Fibroblast of skin of abdomen (primary cell): ENCODE measurements at regions not wholly inside any gene's neighbourhood (a gene's known extent, or its start where the extent isn't known, plus 50 kb on each side); places are given as distances from the start of the nearest gene placed in this dataset.

Experiments used
- DNase-seq: peaks from one replicate; pipeline ENCODE4 v3.0.0-alpha.2; 2013

DNA sequence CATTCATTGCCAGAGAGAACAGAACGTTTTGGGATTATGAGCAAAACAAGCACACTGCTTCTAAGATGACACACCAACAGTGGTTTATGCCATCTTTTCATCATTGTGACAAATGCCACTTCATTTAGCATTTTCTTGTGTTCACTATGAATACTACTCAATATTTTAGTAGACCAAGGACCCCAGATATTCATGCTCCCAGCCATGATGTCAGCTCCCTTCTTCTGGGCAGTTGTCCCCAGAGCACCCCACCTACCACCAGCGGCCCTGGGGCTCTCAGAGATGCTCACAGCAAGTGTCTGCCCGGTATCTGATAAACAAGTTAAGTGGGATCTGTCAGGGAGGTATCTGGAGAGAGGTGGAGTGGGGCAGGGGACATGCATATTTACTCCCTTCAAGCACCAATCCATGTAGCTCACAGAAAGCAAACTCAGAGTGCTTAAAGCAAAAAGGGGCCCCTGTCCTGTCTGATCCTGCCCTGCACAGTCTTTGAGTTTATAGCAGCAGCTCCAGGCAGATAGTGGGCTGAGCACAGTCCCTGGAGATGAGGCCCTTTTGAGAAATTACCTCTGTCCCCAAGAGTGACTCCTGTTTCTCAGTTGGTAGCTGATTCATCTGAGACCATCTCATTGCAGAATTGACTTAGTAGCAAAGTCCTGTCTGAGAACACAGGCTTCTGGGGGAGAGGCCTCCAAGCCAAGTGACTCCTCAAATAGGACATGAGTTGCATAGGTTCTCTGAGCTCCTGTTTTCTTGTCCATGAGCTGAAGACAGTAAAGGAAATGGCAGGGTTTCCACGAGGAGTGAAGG is 281.8 kb upstream of the KLF6 start:
- DNase-seq, result no peak

DNA sequence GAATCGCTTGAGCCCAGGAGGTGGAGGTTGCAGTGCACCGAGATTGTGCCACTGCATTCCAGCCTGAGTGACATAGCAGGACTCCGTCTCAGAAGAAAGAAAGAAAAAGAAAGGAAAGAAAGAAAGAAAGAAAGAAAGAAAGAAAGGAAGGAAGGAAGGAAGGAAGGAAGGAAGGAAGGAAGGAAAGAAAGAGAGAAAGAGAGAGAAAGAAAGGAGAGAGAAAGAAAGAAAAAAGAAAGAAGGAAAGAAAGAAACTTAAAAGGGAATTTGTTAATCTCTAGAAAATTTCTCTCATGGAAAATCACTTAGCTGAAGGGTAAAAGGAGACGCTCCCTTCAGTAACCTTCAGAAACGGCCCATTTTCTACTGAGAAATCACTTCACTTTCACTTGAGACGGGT is 279.5 kb upstream of the KLF6 start:
- DNase-seq, result no peak

DNA sequence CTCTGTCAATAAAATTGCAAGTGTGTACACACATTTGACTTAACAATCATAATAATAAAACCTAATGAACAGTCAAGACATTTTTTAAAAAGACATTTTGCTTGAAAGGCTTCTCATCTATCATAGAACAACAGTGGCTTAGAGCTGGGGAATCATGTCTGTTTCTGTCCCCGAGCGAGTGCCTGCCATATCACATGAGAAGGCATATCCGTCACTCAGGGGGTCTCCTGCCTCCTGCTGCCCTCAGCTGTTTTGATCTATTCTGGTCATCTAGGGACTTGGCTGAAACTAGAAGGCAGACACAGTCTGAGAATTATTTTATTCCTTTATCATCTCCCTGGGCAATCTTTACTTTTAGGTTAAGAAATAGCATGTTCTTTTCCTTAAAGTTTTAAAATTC is 278.7 kb upstream of the KLF6 start:
- no peak for DNase-seq

DNA sequence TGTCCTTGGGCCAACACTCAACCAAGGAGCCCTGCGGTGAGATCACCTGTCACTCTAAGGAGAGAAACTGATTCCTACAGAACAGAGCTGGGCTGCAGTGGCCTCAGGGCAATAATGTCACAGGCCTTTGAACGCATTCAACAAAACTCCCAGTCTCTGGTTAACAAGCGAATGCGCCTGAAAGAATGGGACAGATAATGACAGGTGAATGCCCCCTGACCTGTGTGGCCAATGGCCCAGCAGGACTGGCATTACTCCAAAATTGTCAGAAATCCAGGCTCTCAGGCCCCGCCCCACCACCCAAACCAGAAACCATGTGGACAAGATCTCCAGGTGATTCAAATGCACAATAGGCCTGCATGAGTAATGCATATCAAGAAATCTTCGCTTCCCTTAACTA is 277.7 kb upstream of the KLF6 start:
- DNase-seq, result no peak

DNA sequence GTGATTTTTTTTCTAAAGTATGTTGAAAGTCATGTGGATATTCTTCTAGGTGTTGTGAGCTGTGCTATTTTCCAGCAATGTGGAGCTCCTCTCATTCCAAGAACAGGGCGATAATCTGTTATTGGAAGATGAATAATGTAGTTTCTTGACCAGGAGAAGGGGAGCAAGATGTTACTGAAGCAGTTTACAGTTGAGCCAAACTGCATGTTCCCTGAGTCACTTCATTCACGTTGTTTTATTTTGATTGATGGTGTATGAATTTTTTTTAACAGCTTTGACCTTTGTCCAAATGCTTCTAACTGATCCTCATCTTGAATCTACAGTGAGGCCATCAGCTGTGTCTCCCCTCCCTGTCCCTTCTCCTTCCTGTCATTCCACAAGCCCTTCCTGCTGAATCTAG is 277.1 kb upstream of the KLF6 start:
- peak; percentile 53 for DNase-seq

DNA sequence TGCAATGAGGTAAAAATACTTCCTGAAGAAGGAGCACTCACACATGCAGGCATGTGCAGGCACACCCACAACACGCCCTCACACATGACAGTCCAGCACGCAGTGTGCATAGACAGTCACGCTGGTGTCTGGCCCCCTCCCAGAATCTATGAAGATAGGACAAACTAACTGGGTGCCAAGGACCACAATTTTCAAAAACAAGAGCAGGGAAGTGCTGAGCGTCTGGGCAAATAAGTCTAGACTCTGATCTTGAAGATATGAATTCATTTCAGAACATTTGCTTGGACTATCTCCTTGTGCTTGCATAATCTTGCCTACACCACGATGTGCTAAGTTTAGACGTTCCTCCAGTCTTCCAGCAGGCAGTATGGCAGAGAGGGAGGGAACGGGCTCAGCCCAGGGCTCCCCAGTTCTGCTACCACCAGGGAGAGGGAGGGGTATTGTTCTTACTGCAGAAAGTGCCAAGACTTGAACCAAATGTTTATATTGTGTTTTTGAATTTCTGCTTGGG is 276.5 kb upstream of the KLF6 start:
- no peak for DNase-seq

DNA sequence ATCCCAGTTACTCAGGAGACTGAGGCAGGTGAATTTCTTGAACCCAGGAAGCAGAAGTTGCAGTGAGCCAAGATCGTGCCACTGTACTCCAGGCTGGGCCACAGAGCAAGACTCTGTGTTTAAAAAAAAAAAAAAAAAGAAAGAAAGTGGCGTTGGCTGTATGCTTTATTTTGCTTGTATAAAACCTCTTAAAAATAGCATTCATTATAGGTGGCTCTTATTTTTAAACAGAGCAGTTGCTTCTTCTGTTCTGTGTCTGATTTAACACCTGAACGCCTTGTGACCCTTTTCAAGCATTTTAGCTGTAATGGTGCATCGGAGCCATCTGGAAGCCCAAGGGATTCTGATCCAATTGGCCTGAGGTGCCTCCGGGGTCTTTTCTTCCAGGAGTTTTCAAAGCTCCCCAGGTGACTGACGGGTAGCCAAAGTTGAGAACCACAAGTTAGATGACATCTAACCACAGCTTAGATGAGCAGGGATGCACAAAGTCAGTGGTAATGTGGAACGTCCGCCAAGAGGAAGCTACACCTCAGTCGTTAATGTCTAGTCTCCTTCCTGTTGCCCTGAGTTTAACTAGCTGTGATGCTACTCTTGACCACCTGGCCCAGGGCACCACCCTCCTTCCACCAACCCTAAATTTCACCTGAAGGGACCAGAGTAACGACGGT is 274.6 kb upstream of the KLF6 start:
- DNase-seq, result no peak

DNA sequence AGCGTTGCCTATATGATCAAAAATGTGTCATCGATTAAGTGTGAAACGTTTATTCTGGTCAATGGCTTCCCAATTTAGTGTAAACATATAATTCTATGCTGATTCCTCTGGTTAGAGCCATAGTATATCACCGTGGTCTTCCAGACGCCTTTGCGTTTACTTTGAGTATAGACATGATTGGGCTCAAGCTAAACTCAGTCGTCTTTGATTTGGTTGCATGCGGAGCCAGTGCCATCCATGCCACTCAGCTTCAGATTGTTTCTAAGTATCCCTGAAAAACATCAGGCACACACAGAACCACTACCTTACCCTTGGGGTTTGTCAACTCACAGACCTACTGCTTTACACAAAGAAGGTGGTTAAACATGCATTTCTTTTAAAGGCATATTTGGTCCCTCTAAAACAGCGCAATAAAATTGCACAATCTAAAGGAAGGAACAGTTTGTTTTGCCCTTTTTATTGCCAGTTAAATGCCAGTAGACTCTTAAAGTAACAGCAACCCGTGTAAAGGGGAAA is 273.6 kb upstream of the KLF6 start:
- no peak for DNase-seq

DNA sequence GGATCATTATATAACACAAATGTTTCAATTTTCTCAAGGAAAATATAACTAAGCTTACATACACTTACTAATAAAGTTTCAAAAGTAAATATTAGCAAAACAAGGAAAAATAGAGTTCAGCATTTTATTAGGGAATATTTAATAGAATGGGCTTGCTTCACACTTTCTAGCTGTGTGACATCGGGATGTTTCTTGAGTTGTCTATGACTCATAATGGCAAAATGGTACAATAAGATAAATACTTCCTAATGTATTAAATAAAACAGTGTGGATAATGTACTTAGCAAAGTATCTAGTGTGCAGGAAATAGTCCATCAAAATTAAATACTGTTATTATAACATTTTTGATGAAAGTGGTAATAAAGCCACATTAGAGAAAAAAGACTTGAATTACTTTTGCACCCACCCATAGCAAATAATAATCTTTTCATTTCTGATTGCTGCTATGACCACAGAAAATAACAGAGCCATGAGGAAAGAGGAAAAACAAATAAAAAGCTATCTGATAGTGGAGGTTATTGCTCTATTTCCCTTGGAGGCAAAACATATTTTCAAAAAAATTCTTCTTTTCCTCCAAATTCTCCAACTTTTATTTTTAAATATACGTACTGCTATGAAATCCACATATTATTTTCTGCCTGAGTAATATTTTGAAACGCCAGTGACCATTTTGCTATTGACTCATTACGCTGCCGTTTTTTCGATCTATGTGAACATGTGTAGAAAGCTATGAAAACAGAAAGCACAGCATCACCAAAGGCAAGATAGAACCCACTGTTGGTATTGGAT is 272.9 kb upstream of the KLF6 start:
- DNase-seq, result no peak

DNA sequence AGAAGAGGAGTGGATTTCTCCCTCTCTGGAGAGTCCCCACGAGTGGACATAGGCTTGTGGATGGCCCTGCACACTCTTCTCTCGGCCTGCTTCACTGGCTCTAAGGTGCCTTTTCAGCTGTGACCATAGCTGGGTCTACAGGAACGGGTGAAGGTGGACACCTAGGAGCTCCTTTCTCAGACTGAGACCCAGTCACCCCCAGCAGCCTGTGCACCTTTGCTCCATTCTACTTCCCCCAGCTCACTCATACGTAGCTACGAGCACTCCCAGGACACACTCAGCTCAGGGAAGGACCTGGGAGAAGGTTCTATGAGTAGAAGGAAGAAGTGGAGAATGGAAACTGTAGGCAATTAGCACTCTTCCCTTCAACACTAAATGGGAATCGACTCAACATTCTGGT is 272.0 kb upstream of the KLF6 start:
- no peak for DNase-seq

DNA sequence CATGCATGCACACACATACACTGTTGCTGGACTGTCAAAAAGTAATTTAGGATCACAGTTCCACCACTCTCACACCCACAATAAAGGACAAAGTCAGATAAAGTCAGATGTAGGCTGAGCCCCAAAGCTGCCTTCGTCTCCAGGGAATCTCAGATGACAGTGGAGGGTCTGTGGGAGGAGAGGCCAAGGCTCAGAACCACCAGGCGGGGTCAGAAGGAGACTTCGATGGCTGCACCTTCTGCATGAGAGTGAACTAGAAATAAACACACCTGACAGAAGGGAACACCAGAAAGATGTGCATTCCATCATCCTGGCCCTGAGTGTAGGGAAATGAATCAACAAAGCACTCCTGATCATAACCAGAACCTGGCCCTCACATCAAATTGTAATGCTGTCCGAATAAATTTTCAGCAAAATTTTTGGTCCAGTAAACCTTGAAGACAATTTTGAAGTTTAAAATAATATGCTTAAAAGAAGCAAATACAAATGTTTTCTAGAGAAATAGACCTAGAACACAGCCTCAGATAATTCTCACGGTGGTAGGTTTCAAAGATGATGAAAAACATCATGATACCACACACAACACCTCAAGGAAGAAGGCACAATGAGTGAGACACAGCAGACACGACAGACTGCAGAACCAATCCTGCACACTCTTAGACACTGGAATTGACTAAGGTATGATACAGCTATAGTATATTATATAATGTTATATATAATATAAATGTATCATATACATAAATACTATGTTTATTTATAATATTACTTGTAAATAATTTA is 269.8 kb upstream of the KLF6 start:
- DNase-seq, result no peak

DNA sequence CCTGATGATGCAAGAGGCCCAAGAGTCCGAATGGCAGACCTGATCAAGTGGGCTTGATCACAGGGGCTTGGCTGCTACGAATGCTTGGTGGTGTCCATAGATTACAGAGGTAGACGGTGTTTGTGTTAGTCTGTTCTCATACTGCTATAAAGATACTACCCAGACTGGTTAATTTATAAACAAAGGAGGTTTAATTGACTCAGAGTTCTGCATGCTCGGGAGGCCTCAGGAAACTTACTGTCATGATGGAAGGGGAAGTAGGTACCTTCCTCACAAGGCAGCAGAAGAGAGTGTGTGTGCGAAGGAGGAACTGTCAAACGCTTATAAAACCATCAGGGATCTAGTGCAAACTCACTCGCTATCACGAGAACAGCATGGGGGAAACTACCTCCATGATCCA is 268.9 kb upstream of the KLF6 start:
- no peak for DNase-seq

DNA sequence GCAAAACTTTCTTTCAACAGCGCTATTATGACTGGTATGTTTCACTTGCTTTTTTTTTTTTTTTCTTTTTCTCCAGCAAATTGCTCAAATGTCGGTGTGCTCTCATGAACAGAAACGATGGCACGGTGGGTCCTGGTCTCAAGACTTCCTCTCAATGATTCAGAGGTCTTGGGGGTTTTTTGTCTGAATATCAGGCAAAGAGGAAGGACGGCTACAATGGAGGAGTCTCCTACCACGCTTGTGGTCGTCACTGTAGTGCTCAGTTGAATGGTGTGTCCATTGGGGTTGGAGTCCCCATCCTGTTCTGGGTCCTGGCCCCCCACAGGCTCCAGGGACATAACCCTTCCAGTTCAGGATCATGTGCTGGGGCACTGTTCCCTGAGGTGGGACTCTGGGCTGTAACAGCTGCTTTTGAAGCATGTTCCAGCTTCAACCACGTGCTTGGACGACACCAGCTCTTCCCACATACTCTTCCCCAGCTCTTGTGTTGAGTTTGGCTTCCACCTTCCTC is 266.7 kb upstream of the KLF6 start:
- no peak for DNase-seq

DNA sequence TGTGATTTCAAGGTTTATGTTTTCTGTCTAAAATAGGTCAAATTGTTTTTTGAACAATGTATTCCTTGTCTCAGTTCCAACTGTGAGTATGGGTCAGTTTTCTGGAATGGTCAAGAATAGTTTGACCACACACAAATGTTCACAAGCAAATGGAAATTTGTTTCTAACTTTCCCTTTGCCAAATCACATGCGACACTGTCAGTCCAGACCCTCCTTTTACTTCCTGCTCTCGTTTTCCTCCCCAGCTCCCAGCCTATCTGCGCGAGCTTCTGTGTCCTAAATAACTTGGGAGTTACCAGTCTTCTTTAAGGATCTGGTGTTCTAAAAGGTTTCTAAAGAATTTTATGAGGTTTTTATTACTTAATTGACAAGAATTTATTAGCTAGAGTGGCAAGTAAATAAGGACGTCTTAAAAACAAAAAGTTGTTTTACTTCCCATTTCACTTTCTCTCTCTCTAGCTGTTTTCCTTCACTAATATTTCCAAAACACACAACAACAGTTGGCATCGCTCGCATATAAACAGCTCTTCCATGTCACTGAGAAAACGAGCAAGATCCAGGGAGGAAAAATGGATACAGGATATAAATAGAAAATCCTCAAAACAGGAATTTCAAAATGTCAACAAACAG is 266.1 kb upstream of the KLF6 start:
- no peak for DNase-seq

DNA sequence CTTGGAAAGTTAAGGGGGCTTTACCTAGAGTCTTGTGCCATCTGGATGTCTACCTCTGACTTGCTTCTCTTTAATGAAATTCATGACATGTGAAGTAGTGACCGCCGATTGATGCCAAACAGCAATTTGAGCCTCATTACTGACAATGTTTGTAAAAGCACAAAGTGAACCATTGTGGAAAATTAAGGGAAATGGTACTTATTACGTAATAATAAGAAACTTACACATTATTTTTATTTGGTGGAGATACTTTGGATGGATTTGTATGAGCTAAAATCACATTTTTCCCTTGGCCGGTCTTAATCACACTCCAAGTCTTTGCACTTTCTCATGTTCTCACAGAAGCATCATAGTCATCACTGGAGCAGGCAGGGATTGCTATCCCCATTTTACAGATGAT is 265.1 kb upstream of the KLF6 start:
- no peak for DNase-seq

DNA sequence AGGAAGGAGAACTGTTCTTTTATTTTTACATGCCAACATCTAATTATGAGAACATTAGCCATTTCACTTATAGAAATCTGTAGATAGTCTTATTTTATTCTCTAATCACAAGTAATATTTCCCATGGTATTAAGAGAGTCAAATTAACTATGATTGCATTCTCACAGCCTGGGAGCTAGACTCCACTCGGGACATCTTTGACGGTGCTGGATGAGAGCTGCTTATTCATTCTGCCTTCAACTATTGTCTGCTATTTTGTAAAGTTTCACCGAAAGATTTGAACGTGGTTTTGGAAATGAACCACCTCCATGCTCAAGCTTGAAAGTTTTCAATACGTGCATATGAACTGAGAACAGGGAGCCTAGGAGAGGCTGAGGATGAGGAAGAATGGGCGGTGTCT is 264.3 kb upstream of the KLF6 start:
- no peak for DNase-seq

DNA sequence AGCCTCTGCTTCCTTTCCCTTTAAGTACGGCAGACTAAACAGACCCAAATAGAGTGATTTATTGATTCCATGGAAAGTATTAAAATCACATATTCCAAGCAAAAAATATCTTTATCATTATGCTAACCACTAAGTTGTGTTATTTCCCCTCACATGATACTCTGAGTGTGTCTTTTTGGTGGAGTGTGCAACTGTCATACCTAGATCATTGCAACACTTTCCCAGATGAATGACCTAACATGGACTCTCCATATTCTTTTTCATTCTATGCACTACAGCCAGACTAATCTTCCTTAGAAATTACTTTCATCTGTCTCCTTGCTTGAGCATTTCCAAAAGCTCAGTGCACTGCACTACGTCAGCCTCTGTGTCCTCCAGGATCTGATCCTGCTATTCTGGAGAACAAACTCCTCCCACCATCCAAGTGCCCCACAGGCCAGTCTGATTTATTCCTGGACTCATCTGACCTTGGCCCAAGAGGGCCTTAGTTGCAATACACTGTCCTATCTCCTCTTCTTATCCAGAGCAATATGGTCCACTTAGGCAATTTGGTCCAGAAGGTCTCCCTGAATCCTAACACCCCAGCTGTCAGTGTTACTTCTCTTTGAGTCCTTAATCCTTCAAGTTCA is 263.3 kb upstream of the KLF6 start:
- DNase-seq, result no peak

DNA sequence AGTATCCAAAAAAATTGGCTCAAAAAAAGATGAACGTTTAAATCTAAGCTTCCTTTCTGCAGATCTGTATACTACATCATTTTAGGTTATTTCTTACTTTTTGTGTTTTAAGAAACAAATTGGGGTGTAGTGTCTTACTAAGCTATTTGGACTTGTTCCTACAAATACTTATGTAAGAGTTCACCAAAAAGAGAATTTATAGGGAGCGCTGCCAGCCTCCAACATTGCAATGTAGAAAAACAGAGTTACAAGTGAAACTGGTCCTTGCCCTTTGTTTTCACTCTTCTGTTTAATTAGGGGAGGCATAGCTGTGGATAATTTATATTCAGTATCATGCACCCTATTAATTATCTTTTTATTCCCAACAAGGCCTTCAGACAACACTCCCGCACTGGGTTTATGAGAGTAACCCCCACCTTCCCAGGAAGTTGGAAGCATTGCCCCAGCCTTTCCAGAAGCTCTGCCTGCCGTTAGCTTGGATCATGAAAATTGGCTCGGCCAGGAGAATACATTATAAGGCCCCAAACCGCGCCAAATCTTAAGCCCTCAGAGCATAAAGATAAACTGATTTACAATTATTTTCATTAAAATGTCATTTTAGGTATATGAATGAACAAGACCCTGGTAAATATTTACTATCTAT is 261.8 kb upstream of the KLF6 start:
- DNase-seq, result no peak

DNA sequence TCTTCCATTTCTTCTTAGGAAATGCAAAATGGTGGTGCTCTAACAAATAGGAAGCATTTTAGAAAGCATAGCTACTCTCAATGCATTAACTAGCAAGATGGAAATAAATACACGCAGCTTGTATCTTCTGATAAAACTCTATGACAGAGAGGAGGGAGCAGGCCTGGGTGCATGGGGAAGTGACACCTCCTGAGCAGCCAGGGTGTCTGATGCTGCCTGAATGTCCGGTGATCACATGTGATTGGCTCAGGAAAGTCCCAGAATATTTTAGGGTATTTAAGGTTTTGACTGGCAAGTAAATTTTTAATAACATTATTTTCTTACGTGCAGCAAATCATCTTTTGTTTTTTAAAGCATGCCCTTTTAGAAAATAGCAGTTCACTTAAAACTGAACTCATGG is 261.0 kb upstream of the KLF6 start:
- DNase-seq, result no peak

DNA sequence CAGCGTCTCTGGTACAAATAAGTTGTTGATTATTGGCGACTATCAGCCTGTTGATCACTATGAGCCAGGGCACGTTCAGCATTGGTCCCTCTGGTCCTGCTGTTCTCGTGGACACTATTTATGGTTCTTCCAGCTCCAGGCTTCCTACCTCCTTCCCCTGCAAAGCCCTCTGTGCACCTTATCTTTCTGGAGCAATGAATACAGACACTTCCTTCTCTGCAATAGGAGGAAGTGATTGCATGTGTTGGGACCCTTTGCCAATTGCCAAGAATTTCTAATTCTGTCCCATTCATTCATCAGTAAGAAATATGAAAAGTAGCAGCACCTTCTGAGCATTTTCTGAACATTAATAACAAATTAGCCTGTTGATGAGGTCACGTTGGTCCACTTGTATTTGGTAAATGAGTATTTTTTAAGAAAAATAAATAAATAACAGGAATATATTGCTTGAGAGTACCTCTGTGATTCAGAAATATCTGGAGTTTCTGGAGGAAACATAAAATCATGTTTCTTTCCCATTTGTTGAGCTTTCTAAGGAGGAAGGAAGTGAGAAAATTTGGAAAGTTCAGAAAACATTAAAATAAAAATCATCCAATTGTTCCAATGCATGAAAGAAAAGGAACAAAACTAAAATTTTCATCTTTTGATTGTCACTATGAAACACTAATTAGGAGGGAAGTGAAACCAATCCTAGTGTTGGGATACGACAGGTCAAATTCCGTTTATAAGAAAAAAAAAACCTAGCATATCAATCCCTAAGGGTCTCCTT is 259.1 kb upstream of the KLF6 start:
- no peak for DNase-seq
